GM23338 (cell line): ENCODE measurements at regions not wholly inside any gene's neighbourhood (a gene's known extent, or its start where the extent isn't known, plus 50 kb on each side); places are given as distances from the start of the nearest gene placed in this dataset.

ENCODE experiments used
- CREB1 ChIP-seq: fragments of 250-450 bp; sonication (Bioruptor Pico); IDR thresholded peaks from 2 replicates; pipeline ENCODE4 v1.5.0; 2020; ENCODE audit warnings: low read depth, mild to moderate bottlenecking, moderate library complexity
- EZH2 ChIP-seq: fragments of 200-600 bp; sonication (generic); IDR thresholded peaks from one replicate; pipeline ENCODE4 v1.8.0; 2017; ENCODE audit warnings: antibody characterized with exemption, mild to moderate bottlenecking, low read depth; ENCODE audit not compliant: unreplicated experiment
- EZH2phosphoT487 ChIP-seq: fragments of 200-600 bp; sonication (generic); IDR thresholded peaks from one replicate; pipeline ENCODE4 v1.8.1; 2018; ENCODE audit warnings: antibody characterized with exemption; ENCODE audit not compliant: unreplicated experiment
- JUNB ChIP-seq: IDR thresholded peaks from one replicate; pipeline ENCODE4 v1.6.1; 2016; ENCODE audit warnings: antibody characterized with exemption; ENCODE audit not compliant: unreplicated experiment
- POLR2AphosphoS5 ChIP-seq: IDR thresholded peaks from 2 replicates; pipeline ENCODE4 v1.6.1; 2016; ENCODE audit warnings: antibody characterized with exemption, low read depth
- ZNF331 ChIP-seq: fragments of 250-450 bp; sonication (Bioruptor Pico); IDR thresholded peaks from 2 replicates; pipeline ENCODE4 v1.5.0; 2020; ENCODE audit warnings: low read depth, mild to moderate bottlenecking, moderate library complexity
- TF ChIP-seq, protein P1 (sequence below), 2 experiments: fragments of 200-600 bp in 1 of 2; sonication (generic) in 1 of 2; conservative IDR thresholded peaks; 2 replicates each; pipeline versions ENCODE4 v1.5.1 to v1.6.1; 2016 to 2017; ENCODE audit warnings: antibody characterized with exemption in 2 of 2, low read depth in 2 of 2, mild to moderate bottlenecking in 2 of 2, moderate library complexity in 1 of 2
- TF ChIP-seq, protein P2 (sequence below): IDR thresholded peaks from one replicate; pipeline ENCODE4 v1.6.1; 2018; ENCODE audit warnings: antibody characterized with exemption; ENCODE audit not compliant: unreplicated experiment
- TF ChIP-seq, protein P3 (sequence below): IDR thresholded peaks from 2 replicates; pipeline ENCODE4 v1.6.1; 2016; ENCODE audit warnings: antibody characterized with exemption

- TF ChIP-seq, protein P1, sequence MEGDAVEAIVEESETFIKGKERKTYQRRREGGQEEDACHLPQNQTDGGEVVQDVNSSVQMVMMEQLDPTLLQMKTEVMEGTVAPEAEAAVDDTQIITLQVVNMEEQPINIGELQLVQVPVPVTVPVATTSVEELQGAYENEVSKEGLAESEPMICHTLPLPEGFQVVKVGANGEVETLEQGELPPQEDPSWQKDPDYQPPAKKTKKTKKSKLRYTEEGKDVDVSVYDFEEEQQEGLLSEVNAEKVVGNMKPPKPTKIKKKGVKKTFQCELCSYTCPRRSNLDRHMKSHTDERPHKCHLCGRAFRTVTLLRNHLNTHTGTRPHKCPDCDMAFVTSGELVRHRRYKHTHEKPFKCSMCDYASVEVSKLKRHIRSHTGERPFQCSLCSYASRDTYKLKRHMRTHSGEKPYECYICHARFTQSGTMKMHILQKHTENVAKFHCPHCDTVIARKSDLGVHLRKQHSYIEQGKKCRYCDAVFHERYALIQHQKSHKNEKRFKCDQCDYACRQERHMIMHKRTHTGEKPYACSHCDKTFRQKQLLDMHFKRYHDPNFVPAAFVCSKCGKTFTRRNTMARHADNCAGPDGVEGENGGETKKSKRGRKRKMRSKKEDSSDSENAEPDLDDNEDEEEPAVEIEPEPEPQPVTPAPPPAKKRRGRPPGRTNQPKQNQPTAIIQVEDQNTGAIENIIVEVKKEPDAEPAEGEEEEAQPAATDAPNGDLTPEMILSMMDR (conservative IDR thresholded peaks at IDR 0.05; ENCODE audit: low read depth in 2 of 2), result no peak
- TF ChIP-seq EZH2 (no peak), POLR2AphosphoS5 (no peak), EZH2phosphoT487 (no peak), ZNF331 (CRISPR knock-in tag) (no peak), CREB1 (CRISPR knock-in tag) (no peak), JUNB (no peak)
- TF ChIP-seq, protein P2, sequence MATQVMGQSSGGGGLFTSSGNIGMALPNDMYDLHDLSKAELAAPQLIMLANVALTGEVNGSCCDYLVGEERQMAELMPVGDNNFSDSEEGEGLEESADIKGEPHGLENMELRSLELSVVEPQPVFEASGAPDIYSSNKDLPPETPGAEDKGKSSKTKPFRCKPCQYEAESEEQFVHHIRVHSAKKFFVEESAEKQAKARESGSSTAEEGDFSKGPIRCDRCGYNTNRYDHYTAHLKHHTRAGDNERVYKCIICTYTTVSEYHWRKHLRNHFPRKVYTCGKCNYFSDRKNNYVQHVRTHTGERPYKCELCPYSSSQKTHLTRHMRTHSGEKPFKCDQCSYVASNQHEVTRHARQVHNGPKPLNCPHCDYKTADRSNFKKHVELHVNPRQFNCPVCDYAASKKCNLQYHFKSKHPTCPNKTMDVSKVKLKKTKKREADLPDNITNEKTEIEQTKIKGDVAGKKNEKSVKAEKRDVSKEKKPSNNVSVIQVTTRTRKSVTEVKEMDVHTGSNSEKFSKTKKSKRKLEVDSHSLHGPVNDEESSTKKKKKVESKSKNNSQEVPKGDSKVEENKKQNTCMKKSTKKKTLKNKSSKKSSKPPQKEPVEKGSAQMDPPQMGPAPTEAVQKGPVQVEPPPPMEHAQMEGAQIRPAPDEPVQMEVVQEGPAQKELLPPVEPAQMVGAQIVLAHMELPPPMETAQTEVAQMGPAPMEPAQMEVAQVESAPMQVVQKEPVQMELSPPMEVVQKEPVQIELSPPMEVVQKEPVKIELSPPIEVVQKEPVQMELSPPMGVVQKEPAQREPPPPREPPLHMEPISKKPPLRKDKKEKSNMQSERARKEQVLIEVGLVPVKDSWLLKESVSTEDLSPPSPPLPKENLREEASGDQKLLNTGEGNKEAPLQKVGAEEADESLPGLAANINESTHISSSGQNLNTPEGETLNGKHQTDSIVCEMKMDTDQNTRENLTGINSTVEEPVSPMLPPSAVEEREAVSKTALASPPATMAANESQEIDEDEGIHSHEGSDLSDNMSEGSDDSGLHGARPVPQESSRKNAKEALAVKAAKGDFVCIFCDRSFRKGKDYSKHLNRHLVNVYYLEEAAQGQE, result no peak
- TF ChIP-seq, protein P3, sequence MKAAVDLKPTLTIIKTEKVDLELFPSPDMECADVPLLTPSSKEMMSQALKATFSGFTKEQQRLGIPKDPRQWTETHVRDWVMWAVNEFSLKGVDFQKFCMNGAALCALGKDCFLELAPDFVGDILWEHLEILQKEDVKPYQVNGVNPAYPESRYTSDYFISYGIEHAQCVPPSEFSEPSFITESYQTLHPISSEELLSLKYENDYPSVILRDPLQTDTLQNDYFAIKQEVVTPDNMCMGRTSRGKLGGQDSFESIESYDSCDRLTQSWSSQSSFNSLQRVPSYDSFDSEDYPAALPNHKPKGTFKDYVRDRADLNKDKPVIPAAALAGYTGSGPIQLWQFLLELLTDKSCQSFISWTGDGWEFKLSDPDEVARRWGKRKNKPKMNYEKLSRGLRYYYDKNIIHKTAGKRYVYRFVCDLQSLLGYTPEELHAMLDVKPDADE, result no peak
These were observed 137.6 kb downstream of the CPZ start for GRCh38 chr4:8730159-8730558.
